HFFc6 (cell line): ENCODE measurements at regions not wholly inside any gene's neighbourhood (a gene's known extent, or its start where the extent isn't known, plus 50 kb on each side); places are given as distances from the start of the nearest gene placed in this dataset.

ENCODE experiments used
- DNase-seq: peaks from one replicate; pipeline ENCODE4 v3.0.0-alpha.2; 2018
- H3K27ac Mint-ChIP-seq: 2 replicates; pipeline ENCODE4 v1.8.0; 2020; ENCODE audit warnings: mild to moderate bottlenecking, mixed read lengths
- H3K27me3 Mint-ChIP-seq: 2 replicates; pipeline ENCODE4 v1.8.0; 2021; ENCODE audit warnings: mild to moderate bottlenecking, moderate library complexity, mixed read lengths; ENCODE audit not compliant: insufficient read depth
- H3K36me3 Mint-ChIP-seq: 2 replicates; pipeline ENCODE4 v1.8.0; 2021; ENCODE audit warnings: low read depth, mixed read lengths
- H3K4me1 Mint-ChIP-seq: 2 replicates; pipeline ENCODE4 v1.8.0; 2020; ENCODE audit warnings: low read depth, mixed read lengths
- H3K4me3 Mint-ChIP-seq: 2 replicates; pipeline ENCODE4 v1.8.0; 2020; ENCODE audit warnings: mild to moderate bottlenecking, moderate library complexity, mixed read lengths
- H3K9me3 Mint-ChIP-seq: 2 replicates; pipeline ENCODE4 v1.8.0; 2020; ENCODE audit warnings: mild to moderate bottlenecking, mixed read lengths
- TF ChIP-seq, protein P1 (sequence below): fragments of 200-600 bp; sonication (generic); IDR thresholded peaks from 2 replicates; pipeline ENCODE4 v1.5.0; 2021; ENCODE audit warnings: antibody characterized with exemption, mild to moderate bottlenecking

DNA sequence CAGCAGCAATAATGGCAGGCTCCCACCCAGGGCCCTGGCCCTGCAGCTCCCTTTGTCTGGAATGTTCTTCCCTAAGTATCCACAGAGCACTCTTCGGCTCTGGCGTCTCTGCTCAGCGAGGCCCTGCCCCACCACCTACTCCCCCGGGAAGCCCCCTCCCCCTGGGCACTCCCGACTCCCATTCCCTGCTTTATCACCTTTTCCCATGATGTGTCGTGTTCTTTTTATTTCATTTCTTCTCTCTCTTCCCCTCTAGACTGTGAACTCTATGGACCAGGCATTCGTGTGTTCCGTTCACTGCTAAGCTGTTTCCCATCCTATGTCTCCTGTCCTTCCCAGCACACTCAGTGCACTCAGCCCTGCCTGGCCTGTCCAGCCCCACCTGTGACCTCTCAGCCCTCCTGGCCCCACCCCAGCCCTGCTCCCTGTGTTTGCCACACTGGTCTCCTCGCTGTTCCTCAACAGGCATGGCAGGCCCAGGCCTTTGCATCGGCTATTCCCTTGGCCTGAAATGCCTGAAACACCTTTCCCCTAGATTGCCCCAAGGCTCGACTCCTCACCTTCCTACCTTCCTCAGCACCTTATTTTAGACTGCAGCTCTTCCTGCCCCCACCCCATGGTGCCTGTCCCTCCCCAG lies 107.4 kb downstream of the TPRA1 start:
- Mint-ChIP-seq H3K4me3 (no peak overlapping the region), H3K36me3 (no peaks in the 10 kb centered on the region), H3K9me3 (no peaks in the 10 kb centered on the region), H3K27ac (no peak overlapping the region), H3K27me3 (peaks cover 48% of the 10 kb centered on the region), H3K4me1 (peaks cover 22% of the 10 kb centered on the region)
- DNase-seq = no peak
- TF ChIP-seq, protein P1, sequence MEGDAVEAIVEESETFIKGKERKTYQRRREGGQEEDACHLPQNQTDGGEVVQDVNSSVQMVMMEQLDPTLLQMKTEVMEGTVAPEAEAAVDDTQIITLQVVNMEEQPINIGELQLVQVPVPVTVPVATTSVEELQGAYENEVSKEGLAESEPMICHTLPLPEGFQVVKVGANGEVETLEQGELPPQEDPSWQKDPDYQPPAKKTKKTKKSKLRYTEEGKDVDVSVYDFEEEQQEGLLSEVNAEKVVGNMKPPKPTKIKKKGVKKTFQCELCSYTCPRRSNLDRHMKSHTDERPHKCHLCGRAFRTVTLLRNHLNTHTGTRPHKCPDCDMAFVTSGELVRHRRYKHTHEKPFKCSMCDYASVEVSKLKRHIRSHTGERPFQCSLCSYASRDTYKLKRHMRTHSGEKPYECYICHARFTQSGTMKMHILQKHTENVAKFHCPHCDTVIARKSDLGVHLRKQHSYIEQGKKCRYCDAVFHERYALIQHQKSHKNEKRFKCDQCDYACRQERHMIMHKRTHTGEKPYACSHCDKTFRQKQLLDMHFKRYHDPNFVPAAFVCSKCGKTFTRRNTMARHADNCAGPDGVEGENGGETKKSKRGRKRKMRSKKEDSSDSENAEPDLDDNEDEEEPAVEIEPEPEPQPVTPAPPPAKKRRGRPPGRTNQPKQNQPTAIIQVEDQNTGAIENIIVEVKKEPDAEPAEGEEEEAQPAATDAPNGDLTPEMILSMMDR = no peak

GRCh38 chr3:127482216-127483004 lies 108.1 kb downstream of the TPRA1 start:
- Mint-ChIP-seq H3K4me3 (no peak overlapping the region), H3K4me1 (peaks cover 22% of the 10 kb centered on the region), H3K27ac (no peak overlapping the region), H3K36me3 (no peaks in the 10 kb centered on the region), H3K9me3 (no peaks in the 10 kb centered on the region), H3K27me3 (peaks cover 48% of the 10 kb centered on the region)
- TF ChIP-seq, protein P1 = no peak
- no peak for DNase-seq

DNA sequence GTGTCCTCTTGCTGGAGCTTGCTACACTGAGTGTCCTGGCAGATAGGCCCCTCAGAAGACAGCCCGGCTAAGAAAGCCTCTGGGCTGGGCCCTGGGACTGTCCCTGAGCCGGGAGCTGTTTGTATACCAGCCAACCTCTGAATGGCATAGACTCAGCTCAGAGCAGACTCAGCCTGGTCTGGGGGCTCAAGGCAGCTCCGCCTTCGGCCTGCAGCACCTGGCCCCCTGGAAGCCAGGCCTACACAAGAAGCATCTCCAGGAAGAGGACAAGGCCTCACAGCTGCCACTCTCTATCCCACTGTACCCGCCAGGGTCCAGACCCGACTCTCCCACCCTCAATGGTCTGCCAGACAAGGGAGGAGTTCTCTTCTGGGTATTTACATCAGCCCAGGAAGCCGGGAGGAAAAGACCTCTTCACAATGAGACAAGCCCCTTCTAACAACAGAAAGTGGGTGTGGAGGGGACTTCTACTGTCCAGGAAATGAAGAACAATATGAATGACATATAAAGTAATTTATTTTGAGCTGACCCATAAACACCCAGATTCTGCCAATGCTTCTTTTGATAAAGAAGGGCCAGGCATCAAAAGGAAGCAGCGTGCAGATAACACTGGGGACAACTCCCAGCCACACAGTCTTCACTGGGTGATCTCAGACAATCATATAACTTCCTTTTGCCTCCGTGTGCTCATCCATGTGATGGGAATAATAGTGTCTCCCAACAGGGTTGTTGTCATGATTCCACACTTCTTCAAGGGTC lies 110.2 kb downstream of the TPRA1 start:
- Mint-ChIP-seq H3K36me3 (no peaks in the 10 kb centered on the region), H3K27ac (no peak overlapping the region), H3K9me3 (no peaks in the 10 kb centered on the region), H3K27me3 (peaks cover 57% of the 10 kb centered on the region), H3K4me3 (no peak overlapping the region), H3K4me1 (peaks cover 21% of the 10 kb centered on the region)
- DNase-seq = no peak
- TF ChIP-seq, protein P1 = no peak

- Mint-ChIP-seq H3K9me3 (no peaks in the 10 kb centered on the region), H3K4me3 (no peak overlapping the region), H3K27me3 (peaks cover 57% of the 10 kb centered on the region), H3K4me1 (peaks cover 13% of the 10 kb centered on the region), H3K27ac (no peak overlapping the region), H3K36me3 (no peaks in the 10 kb centered on the region)
- DNase-seq = no peak
- TF ChIP-seq, protein P1 = no peak
Observed at GRCh38 chr3:127479449-127479848, 111.1 kb downstream of the TPRA1 start.

- Mint-ChIP-seq H3K4me1 (peaks cover 13% of the 10 kb centered on the region), H3K4me3 (no peak overlapping the region), H3K27me3 (peaks cover 57% of the 10 kb centered on the region), H3K36me3 (no peaks in the 10 kb centered on the region), H3K9me3 (no peaks in the 10 kb centered on the region), H3K27ac (no peak overlapping the region)
- DNase-seq = no peak
- TF ChIP-seq, protein P1 = no peak
Observed at GRCh38 chr3:127478922-127479321, 111.6 kb downstream of the TPRA1 start.
